ENCODE measurements at regions not wholly inside any gene's neighbourhood (a gene's known extent, or its start where the extent isn't known, plus 50 kb on each side); places are given as distances from the start of the nearest gene placed in this dataset.

DNA sequence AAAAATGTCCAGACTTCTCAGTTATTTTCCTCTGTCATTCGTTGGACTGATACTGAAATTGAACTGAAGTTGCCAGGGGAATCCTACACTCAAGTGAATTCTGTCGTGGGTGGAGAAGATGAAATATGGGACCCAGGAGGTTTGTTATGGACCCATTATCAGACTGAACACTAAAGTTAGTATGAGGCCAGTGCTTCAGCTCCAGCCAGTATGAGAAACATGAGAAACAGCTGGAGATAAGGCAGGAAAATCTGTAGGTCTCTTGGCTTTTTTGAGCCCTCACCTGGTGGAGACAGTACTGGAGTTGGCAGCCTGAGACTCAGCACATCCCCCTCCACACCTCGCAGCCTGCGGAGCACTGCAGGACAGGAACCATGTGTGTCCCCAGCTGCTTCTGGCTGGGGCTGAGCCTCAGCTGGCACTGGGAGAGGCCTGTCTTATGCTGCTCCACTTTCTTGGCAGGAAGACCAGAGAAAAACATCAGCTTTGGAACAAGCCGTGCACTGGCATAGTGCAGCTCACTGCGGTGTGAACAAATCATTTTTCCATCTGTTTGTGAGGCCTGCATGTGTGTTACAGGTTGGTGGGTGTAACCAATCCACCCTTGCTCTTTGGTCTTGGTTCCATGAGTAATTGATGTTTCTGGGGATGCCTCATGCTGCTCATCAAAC, 641.0 kb downstream of the FGF9 start:
- no peak for DNase-seq (ENCODE audit: low read depth)

DNA sequence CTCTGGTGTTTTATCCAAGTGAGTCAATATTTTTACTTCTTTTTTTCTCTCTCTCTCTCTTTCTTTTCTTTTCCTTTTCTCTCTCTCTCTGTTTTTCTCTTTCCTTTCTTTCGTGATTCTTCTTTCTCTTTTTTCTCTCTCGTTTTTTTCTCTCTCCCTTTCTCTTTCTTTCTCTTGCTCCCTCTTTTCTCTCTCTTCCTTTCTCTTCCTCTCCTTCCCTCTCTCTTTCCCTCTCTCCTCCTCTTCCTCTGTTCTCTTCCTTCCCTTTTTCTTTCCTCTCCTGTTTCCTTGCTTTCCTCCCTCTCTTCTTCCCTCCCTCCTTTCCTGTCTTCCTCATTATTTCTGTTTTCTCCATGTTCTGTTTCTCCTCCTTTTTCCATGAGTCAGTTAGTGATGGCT, 641.5 kb downstream of the FGF9 start:
- no peak for DNase-seq (ENCODE audit: low read depth)

DNA sequence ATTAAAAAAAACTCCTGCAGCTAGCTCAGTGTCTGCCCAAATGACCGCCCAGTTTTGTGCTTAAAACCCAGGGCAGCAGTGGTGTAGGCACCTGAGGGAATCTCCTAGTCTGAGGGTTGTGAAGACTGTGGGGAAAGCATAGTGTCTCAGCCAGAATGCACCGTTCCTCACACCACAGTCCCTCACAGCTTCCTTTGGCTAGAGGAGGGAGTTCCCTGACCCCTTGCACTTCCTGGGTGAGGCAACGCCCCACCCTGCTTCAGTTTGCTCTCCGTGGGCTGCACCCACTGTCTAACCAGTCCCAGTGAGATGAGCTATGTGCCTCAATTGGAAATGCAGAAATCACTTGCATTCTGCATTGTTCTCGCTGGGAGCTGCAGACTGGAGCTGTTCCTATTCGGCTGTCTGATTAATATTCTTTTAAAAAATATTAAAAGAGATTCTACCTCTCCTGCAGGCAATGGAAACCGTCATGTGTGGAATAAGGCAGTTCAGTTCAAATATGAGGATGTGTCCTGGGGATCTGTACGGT, 645.7 kb downstream of the FGF9 start:
- DNase-seq (ENCODE audit: low read depth) = no peak

DNA sequence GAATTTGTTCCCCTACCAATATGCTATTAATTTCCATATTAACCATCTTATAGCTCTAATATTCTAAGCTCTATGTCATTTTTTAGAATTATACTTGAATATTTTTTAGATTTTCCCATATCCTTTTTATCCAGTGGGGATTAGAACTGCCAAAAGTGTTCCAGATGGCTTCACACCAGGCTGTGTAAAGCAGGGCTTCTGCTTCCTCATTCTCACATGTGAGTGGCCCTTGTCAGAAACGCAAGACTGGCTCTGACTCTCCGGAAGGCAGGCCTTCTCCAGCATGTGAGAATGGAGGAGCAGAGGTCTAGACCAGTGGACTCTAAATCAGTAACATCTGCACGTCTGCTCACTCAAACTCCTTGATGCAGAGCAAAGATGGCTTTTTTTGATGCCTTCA, 650.1 kb downstream of the FGF9 start:
- no peak for DNase-seq (ENCODE audit: low read depth)

DNA sequence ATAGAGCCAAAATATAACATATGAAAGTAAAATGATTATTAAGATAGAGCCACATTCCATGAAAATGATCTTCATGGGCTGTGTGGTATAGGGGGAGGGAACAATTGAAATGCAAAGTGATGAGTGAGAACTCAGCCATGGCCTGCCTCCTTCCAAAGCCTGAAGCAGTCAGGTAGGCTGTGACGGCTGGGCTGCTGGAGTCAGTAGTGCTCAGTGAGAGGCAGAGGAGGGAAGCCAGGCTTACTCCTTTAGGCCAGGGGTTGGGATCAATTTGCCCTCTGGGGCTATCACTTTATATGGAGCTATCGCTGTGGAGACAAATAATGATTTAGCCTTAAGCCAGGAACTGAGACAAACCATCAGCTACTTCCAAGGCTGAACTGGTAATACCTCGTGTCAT, 654.9 kb downstream of the FGF9 start:
- no peak for DNase-seq (ENCODE audit: low read depth)

DNA sequence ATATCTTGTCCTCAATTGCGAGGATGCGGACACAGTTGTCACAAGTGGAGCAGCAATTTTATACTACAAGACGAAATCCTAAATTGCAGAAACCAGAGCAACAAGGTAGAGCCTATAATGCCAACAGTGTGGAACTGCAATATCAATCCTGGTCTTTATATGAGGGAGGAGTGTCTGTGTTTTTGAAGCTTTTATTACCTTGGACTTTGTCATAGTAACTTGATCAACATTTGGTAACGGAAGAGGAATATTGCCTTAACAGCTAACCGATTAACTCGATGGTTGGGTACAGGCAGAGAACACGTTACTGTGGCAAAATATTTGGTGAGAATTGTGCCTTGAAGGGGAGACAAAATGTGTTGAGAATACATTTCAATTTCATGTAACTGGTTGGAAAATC, 661.5 kb downstream of the FGF9 start:
- DNase-seq (ENCODE audit: low read depth) = no peak

DNA sequence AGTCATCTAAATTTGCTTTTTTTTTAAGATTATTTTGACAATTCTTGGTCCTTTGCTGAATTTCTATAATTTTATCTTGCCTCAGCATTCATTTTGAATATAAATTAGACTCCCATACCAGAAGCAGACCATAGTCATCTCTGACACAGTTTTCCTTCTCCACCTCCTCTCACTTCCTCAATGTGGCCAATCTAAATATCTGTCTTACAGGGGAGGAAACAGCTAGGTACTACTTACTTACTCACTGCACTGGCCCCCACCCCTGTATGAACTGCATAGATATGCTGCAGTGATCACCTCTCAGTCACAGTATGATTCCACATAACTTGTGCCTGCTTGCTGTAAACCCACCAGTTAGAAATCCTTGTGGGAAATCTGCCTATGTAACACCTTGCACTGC, 665.6 kb downstream of the FGF9 start:
- DNase-seq (ENCODE audit: low read depth) = no peak

DNA sequence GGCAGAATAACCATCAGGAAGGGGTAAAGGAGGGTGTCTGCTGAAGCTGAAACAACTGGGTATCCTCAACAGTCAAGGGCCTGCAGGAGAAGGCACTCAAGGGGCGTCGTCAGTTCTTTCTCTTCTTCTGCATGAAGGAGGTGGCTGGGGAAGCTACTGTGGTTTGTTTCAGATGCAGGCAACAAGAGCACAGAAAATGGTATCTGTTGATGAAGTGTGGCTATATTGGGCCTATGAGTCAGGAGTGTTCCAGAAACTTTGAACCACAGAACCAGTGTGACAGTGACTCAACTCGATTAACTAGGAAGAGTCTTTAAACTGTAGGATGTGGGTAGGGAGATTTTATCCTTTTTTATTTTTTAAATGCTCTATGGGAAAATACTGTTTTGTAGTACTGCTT, 686.3 kb downstream of the FGF9 start:
- DNase-seq (ENCODE audit: low read depth) = no peak

DNA sequence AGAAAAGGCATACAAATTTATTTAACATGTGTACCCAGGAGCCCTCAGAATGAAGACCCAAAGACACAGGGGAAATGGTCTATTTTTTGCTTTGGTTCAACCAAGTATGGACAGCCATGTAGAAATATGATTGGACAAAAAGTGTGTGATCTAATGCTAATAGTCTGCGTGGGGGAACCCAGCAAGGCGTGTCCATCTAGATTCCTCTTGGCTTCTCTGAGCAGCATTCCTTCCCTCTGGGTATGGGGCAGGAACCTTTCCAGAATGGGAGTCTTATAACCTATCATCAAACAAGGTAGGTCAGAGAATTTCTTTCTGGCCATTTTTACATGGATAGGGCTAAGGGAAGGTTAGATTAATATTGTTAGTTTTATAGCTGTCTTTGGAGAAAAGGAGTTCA, 698.2 kb downstream of the FGF9 start:
- DNase-seq (ENCODE audit: low read depth) = no peak

DNA sequence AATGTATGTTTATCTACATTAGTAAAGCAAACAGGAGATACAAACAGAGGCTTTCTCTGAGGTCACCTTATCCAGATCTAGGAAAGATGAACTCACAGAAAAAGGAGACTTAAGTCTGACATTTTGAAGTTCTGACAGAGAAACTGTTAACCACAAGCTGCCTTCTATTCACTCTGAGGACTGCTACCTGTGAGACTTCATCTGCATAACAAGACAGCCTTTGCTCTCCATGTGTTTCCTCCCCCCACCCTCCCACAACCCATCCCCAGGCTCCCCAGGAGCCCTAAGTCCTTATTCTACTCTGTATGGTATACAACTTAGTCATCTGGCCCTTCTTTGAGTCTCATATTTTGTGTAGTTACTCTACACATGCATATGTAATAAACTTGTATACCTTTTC, 699.0 kb downstream of the FGF9 start:
- no peak for DNase-seq (ENCODE audit: low read depth)

DNA sequence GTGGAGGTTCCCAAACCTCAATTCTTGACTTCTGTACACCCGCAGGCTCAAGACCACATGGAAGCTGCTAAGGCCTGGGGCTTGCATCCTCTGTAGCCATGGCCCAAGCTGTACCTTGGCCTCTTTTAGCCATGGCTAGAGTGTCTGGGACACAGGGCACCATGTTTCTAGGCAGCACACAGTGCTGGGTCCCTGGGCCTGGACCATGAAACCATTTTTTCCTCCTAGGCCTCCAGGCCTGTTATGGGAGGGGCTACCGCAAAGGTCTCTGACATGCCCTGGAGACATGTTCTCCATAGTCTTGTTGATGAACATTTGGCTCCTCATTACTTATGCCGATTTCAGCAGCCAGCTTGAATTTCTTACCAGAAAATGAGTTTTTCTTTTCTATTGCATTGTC, 701.4 kb downstream of the FGF9 start:
- DNase-seq (ENCODE audit: low read depth) = no peak

DNA sequence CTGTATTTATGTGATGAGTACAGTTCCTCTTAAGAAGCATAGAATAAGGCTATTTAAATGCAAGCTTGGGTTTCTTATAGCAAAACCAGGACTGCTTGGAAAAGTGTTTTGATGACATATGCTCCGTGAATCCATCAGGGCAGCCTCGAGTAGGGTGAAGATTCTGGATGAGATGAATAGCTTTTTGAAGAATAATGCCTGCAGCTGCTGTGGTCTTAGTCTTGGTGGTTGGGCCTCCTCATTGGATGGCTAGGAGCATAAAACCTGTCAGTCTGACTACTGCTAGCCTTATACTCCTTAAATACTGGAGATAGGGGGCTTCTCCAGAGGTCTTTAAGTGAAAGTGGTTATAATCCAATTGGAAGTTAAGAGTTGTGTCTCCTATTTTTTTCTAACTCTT, 704.3 kb downstream of the FGF9 start:
- no peak for DNase-seq (ENCODE audit: low read depth)

DNA sequence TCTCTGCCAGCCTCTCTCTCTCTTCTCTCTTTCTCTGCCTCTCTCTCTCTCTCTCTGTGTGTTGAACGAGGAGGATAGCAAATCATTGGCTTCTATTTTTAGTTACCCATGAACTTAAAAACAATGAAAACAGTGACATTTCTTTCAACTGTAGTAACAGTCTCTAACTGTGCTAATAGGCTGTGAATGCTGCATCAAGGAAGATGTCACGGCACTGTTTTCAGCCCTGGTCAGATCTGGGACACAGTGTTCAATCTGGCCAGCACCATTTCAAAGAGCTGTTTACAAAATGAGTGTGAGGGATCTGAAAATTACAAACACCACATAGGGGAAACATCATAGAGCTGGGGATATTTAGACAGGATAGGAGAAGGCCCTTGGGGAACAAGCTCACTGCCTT, 717.0 kb downstream of the FGF9 start:
- no peak for DNase-seq (ENCODE audit: low read depth)

DNA sequence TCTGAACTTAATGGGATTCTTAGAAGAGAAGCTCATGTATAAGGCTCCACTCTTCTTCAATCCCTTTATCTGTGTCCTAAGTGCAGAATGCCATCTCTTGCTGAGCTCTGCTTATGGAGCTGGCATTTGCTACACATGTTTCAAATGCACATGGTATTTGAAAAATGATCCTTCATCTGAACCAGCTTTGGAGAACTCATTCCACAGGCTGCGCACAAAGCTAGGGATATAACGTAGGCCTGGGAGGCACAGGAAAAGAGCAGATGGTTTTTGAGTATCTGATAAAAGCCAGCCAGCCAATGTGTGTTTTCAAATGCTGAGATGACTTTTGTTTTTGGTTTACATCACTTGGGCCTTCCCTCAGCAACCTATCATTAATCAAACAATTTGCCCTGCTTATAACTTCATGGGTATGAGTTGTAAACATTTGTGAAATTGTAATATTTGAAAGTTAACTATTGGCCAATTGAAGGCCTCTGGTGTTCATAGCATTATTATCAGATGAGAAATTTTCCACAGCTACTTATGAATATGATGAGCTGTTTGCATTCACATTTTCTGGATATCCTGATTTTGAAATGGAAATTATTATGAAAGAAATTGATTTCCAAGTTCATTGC, 729.0 kb downstream of the FGF9 start:
- DNase-seq (ENCODE audit: low read depth) = no peak

DNA sequence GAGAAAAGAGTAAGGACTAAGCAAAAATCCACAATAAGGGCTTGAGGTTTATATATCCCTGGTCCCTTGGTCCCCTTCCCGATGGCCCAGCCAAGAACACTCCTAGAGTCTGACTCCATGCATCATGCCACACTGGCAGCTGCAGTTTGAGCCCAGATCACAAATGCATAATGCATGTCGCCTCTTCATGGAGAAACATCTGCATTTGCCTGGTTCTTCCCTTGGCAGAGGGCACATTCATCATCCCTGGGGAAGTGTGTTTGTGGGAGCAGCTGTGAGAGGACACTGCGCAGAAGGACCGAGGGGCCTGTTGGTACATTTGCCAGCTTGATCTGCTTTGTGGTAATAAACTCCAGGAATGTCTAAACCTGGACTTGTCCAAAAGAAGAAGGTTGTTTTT, 731.8 kb downstream of the FGF9 start:
- DNase-seq (ENCODE audit: low read depth) = no peak

DNA sequence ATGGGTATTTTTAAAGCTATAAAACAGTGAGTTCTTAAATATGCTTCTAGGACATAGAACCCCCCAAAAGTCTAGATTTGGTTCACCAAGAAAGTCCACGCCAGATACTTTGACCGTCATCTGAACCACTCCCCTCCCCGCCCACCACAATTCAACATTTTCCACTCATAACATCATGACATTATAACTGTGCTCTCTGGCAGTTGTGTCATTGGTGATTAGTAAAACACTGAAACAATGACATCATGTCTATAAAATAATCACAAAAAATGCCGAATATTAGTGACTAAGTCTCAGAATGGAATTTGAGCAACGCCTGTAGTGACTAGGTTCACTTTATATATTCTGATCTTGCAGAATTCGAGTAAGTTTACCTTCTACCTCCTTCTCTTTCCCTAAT, 732.3 kb downstream of the FGF9 start:
- no peak for DNase-seq (ENCODE audit: low read depth)

DNA sequence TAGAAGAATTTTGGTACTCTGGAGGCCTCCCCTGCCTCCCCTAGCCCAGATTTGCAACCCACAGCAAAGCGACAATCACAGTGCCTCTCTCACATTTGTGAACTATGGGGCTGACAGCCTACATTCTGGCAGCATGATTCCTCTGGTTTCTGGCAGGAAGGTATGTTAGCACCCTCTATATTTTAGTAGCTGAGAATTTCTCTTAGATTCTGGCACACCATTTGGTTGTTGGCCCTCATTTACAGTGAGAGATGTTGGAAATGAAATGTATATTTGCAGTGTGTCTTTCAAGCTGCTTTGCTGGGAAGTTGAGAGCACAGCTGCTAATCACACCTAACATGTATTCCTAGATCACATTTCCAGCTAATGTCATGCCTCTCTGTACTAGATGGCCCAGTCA, 735.0 kb downstream of the FGF9 start:
- DNase-seq (ENCODE audit: low read depth) = no peak

DNA sequence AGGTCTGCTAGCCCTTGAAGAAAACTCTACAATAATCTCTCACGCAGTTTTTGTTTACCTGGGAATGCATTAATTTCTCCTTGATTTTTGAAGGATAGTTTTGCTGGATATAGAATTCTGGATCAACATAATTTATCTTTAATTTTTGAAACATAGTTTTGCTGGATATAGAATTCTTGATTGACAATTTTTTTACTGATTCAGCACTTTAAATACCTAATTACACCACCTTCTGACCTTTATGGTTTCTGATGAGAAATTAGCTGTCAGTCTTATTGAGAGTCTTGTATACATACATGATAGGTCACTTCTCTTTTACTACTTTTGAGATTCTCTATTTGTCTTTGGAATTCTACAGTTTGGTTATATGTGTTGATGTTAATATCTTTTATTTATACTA, 741.6 kb downstream of the FGF9 start:
- no peak for DNase-seq (ENCODE audit: low read depth)

DNA sequence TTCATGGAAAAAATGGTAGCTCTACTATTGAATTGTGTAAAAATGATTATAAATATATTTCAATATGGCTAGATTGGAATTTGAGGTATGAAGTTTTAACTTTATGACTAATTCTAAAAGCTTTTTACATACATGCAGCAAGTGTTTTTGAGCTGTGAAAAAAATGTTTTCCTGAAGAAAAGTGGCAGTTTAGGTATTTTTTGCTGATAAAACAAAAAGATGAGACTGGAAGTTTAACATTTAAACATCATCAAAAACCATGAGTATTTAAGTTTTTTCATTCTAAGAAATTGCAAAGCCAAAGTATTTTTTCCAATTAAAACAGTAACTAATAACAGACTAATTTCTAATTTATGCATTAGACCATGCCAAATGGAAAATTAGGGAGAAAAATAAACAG, 751.1 kb downstream of the FGF9 start:
- no peak for DNase-seq (ENCODE audit: low read depth)

DNA sequence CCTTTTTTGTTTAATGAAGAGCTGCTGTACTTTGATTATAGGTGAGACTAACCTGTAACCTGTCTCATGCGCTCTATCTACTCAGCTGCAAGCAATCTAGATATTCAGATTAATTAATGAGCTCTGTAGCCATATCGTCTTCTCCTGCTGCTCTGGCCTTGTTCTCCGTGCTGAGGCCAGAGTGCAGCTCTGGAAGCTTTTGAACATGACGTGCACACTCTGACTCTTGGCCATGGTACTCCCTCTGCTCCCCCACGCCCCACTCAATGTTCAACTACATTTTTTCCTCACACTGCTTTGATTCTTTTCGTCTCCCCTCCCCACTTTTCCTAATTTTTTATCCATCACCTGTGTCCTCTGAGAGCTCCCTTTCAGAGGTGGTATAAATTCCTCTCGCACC, 751.8 kb downstream of the FGF9 start:
- no peak for DNase-seq (ENCODE audit: low read depth)

DNA sequence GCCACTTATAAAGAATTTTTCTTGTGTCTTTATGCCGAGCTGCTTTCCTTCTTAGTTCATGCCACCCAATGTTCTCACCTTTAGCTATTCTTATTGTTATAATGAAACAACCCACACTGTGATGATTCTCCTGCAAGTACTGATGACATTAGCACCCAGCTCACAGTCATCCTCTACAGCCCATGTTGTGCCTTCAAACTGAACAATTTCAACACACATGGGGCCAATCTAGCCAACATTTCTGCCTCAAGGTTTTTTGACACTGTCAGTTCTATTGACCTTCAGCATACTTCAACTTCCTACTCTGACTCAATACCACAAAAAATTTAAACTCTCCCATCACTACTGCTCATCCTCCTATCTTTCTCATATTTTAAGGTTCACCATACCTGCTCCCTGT, 752.4 kb downstream of the FGF9 start:
- no peak for DNase-seq (ENCODE audit: low read depth)

DNA sequence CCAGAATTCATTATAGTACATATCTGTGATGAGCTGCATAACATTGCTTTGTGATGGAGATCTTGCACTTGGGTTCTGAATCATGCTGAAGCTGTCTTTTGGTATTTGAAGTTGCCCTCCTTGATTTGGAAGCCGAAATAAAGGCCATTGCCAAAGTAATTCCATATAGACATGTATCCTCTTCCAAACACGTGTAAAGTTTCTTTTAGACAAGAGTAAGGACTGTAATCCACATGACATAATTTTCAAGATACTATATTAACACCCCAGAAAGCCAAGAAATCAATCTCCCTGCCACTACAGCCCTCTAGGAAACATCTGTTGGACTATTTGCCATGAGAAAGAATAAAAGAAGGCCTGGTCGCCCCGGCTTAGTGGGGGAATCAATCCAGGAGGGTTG, 754.2 kb downstream of the FGF9 start:
- DNase-seq (ENCODE audit: low read depth) = no peak

DNA sequence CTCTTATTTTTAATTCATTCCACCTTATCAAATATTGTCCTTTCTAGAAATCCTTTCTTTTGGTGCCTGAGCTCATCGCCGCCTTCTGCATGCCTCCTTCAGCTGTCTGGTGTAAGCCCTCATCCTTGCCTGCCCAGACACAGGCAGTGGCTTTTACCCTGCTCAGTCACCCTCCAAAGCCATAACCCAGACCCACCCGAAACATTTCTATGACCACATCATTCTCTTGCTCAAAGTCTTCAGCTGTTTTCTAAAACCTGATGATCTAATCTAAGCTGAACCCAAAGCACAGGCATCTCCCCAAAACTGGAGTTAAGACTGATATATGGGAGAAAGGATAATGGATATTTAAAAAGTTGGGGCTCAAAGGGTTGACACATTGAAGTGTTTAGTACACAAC, 753.7 kb upstream of the SGCG start:
- DNase-seq (ENCODE audit: low read depth) = no peak

DNA sequence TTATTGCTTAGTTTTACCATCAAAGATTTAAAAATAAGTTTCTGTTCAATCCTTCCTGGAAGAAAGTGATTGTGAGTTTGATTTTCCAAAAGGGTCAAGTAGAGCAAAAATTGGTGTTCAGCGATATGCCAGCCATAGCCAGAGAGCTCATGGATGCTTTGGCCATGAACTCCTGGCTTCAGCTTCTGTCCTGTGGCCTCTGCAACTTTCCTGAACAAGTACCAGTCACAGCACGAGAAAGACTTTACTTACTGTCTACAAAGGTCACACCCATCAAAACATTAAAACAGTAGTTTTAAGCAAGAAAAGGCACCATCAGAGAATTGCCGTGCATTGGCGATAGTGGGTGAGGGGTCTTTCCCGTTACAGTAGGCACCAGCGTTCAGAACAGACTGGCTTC, 753.0 kb upstream of the SGCG start:
- DNase-seq (ENCODE audit: low read depth) = no peak

All from fibroblast of gingiva (primary cell).